ENCODE measurements at regions not wholly inside any gene's neighbourhood (a gene's known extent, or its start where the extent isn't known, plus 50 kb on each side); places are given as distances from the start of the nearest gene placed in this dataset.

DNA sequence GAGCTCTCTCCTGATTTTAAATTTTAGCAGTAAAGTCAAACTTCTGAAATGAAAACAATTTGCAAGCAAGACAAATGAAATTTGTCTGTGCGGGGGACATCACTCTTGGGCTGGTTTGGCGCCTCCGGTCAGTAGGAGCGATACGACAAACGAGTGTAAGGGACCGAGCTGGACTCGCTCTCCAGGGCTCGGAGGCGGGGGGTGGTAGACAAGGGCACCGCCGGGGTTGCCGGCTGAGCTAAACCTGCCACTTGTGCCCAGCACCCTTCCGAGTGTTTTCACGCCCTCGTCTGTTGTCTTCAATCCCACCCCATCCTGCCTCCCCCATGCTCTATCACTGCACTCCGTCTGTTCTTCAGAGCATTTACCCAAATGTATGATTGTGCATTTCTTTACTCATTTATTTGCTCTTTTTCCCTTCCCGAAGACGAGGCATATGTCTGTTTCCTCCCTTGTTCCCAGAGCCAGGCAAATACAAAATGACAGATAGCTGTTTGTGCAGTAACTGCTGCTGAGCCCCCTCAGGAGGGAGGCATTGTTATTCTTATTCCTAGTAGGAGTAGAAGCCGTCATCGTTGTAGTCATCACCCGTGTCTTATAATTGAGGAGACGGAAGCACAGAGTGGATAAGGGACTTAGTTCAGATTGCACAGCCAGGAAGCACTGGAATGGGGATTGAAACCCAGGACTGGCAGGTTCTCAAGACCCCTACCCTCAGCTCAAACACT is 62.8 kb upstream of the APCDD1L start:
- TF ChIP-seq CTCF (IDR thresholded peaks at IDR 0.05; ENCODE audit: insufficient read depth, low read length, severe bottlenecking), result no peak
- H3K27me3 ChIP-seq (ENCODE audit: control insufficient read depth, insufficient read depth, low read length), result peaks cover 2% of the 10 kb centered on the region
- no peak for FAIRE-seq
- no peaks in the 10 kb centered on the region for H3K36me3 ChIP-seq (ENCODE audit: control insufficient read depth, insufficient read depth, low read length)
- no peak for DNase-seq (ENCODE audit: low read depth)
- no peak overlapping the region for H3K4me3 ChIP-seq (ENCODE audit: low read depth, low read length)

DNA sequence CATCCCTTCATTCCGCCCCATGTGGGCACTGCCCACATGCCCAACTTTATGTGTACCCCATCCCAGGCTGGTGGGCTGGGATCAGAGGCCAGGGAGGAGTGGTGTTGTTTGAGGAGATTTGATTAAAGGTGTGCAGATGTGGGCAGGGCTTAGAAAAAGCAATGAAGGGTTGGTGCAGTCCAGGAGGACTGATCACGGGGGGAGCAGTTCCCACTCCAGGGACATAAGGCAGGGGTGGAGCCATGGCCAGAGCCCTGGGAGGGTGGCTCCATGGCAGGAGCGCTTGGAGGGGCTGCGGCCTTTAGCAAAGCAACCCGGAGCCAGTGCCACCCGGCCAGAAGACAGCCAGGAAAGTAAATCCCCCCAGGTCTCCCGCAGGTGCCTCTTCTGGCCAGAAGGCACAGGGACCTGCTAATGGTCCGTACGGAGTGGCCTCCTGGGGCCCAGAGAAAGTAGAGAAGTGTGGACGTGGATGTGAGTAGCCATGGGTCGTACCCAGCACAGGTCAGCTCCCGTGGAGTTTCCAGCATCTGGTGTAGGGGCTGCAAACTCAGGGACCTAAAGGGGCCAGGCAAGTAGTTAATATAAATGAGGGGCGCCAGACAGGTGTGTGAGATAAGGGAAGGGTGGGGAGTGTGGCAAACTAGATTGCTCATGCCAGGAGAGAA is 62.1 kb upstream of the APCDD1L start:
- Histone ChIP-seq H3K36me3 (ENCODE audit: control insufficient read depth, insufficient read depth, low read length) (no peaks in the 10 kb centered on the region), H3K4me3 (ENCODE audit: low read depth, low read length) (no peak overlapping the region), H3K27me3 (ENCODE audit: control insufficient read depth, insufficient read depth, low read length) (peaks cover 2% of the 10 kb centered on the region)
- DNase-seq (ENCODE audit: low read depth) (no peak), FAIRE-seq (no peak)
- no peak for TF ChIP-seq CTCF (IDR thresholded peaks at IDR 0.05; ENCODE audit: insufficient read depth, low read length, severe bottlenecking)

- no peak for DNase-seq (ENCODE audit: low read depth)
- no peak overlapping the region for H3K4me3 ChIP-seq (ENCODE audit: low read depth, low read length)
- H3K27me3 ChIP-seq (ENCODE audit: control insufficient read depth, insufficient read depth, low read length), result peaks cover 2% of the 10 kb centered on the region
- no peak for TF ChIP-seq CTCF (IDR thresholded peaks at IDR 0.05; ENCODE audit: insufficient read depth, low read length, severe bottlenecking)
- H3K36me3 ChIP-seq (ENCODE audit: control insufficient read depth, insufficient read depth, low read length), result no peaks in the 10 kb centered on the region
- FAIRE-seq, result no peak
Observed at GRCh38 chr20:58576603-58576970, 61.4 kb upstream of the APCDD1L start.

GRCh38 chr20:58575776-58576602 is 60.8 kb upstream of the APCDD1L start:
- Histone ChIP-seq H3K4me3 (ENCODE audit: low read depth, low read length) (no peak overlapping the region), H3K36me3 (ENCODE audit: control insufficient read depth, insufficient read depth, low read length) (no peaks in the 10 kb centered on the region), H3K27me3 (ENCODE audit: control insufficient read depth, insufficient read depth, low read length) (no peaks in the 10 kb centered on the region)
- DNase-seq (ENCODE audit: low read depth) (no peak), FAIRE-seq (no peak)
- no peak for TF ChIP-seq CTCF (IDR thresholded peaks at IDR 0.05; ENCODE audit: insufficient read depth, low read length, severe bottlenecking)

- no peak for TF ChIP-seq CTCF (IDR thresholded peaks at IDR 0.05; ENCODE audit: insufficient read depth, low read length, severe bottlenecking)
Observed at GRCh38 chr20:58574469-58574868, 59.3 kb upstream of the APCDD1L start.

More at GRCh38 chr20:58574469-58574868, 59.3 kb upstream of the APCDD1L start:
- no peak for FAIRE-seq
- Histone ChIP-seq H3K27me3 (ENCODE audit: control insufficient read depth, insufficient read depth, low read length) (no peaks in the 10 kb centered on the region), H3K4me3 (ENCODE audit: low read depth, low read length) (no peak overlapping the region), H3K36me3 (ENCODE audit: control insufficient read depth, insufficient read depth, low read length) (no peaks in the 10 kb centered on the region)
- no peak for DNase-seq (ENCODE audit: low read depth)

All from bronchial epithelial cell (primary cell).